NT2/D1 (cell line): ENCODE measurements at regions not wholly inside any gene's neighbourhood (a gene's known extent, or its start where the extent isn't known, plus 50 kb on each side); places are given as distances from the start of the nearest gene placed in this dataset.

ENCODE experiments used
- SUZ12 ChIP-seq: IDR thresholded peaks from 2 replicates; pipeline ENCODE4 v1.6.1; 2011; ENCODE audit not compliant: insufficient read length, insufficient read depth; ENCODE audit errors: extremely low read depth
- YY1 ChIP-seq: IDR thresholded peaks from 2 replicates; pipeline ENCODE4 v1.6.1; 2011; ENCODE audit not compliant: insufficient read length, insufficient read depth
- ZNF274 ChIP-seq: IDR thresholded peaks from 2 replicates; pipeline ENCODE4 v1.6.1; 2011; ENCODE audit warnings: mild to moderate bottlenecking, low read depth, low read length

- TF ChIP-seq YY1 (no peak), SUZ12 (no peak), ZNF274 (no peak)
Measured at GRCh38 chr12:47488888-47489287, 216.9 kb downstream of the RPAP3 start.
